Adrenal gland (tissue), 9 donors: ENCODE measurements at regions not wholly inside any gene's neighbourhood (a gene's known extent, or its start where the extent isn't known, plus 50 kb on each side); places are given as distances from the start of the nearest gene placed in this dataset.

Experiments used
- DNase-seq, 7 donors: peaks; one replicate each; pipeline ENCODE4 v3.0.0-alpha.2; 2019 to 2020
- H3K27ac ChIP-seq, 5 donors: fragments of 200-600 bp; sonication (generic) in 4 of 5; 1 replicate in 3 of 5; 2 replicates in 2 of 5; pipeline versions ENCODE4 v1.5.1 to v1.8.0; 2016 to 2020; ENCODE audit warnings: mild to moderate bottlenecking in 1 of 5
- H3K27me3 ChIP-seq: fragments of 200-600 bp; 2 replicates; pipeline ENCODE4 v1.8.0; 2021
- H3K36me3 ChIP-seq, 2 donors: fragments of 200-600 bp; replicated peaks in 1 of 2; 1 replicate in 1 of 2; 2 replicates in 1 of 2; pipeline versions ENCODE4 v1.5.1 to v1.8.0; 2018 to 2022
- H3K4me1 ChIP-seq, 2 donors: fragments of 200-600 bp; replicated peaks in 1 of 2; 1 replicate in 1 of 2; 2 replicates in 1 of 2; pipeline versions ENCODE4 v1.5.1 to v1.8.0; 2018 to 2021
- H3K4me3 ChIP-seq, 4 donors: fragments of 200-600 bp; sonication (generic) in 3 of 4; one replicate each; pipeline ENCODE4 v1.5.1; 2016 to 2018
- H3K9me3 ChIP-seq, 3 donors: fragments of 200-600 bp; sonication (generic) in 1 of 3; replicated peaks in 1 of 3; 1 replicate in 2 of 3; 2 replicates in 1 of 3; pipeline versions ENCODE4 v1.5.1 to v1.8.0; 2016 to 2021
- POLR2A ChIP-seq, 2 donors: fragments of 450-650 bp; IDR thresholded peaks; one replicate each; pipeline ENCODE4 v1.6.1; 2017; ENCODE audit warnings: antibody characterized with exemption in 2 of 2, mild to moderate bottlenecking in 2 of 2, moderate library complexity in 1 of 2
- WGBS, 4 donors: extraction: QIAGEN DNeasy Blood & Tissue Kit in 2 of 4; methylation state at CpG; one replicate each; pipeline versions ENCODE4 v1.1.5 to v1.1.7; 2013 to 2017; 5-methylcytosine and 5-hydroxymethylcytosine counted together
- intact Hi-C, 2 donors: fragments of 100-400 bp; cut with DNase I; formaldehyde crosslinking; loops; one replicate each; pipeline versions ENCODE4 v1.14.1 to v1.15.0; 2022 to 2023
- TF ChIP-seq, protein P1 (sequence below), 6 experiments: fragments of 450-650 bp in 4 of 6; fragments of 200-600 bp in 2 of 6; sonication (generic) in 1 of 6; IDR thresholded peaks; 1 replicate in 5 of 6; 2 replicates in 1 of 6; pipeline versions ENCODE4 v1.5.1 to v1.8.0; 2016 to 2021; ENCODE audit warnings: antibody characterized with exemption in 6 of 6, mild to moderate bottlenecking in 2 of 6, moderate library complexity in 1 of 6
- donor health status: healthy with polysubstance abuse.
- donor health status: Bipolar disorder and iron deficiency.
- donor health status: DM: yes; HTN: yes; CAD: no.
- donor health status: DM: no; HTN: no; CAD: no.
- donor health status: DM: no; HTN: no; CAD: no.

DNA sequence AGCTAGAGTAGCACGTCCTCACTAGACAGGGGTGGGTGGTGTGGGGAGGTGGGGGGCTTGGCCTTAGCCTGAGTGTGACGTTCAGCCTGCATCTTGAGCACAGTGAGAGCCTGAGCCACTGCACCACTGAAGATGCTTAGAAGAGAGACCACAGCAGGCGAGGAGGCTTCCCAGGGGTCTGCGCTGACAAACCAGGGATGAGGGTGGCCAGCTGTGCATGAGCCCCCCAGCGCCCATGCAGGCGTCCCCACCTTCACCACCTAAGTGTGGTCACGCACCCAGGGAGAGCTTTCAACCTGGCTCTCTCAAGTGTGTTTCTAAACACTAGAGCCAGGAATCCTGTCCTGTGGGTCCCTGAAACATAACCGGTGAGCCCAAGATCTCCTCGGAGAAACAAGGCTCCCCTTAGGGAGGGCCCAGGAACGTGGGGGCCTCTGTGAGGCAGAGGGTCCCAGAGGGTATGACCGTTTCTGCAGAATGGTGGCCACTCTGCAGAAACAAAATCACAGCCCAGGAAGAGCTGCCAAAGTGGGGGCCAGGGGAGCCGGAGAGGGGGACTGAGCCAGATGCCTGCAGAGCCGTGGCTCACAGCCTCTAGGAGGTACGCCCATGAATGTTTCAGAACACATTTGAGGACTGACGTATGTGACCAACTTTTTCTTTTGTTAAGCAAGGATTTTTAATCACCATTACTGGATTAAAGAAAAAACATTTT is 85.2 kb upstream of the INSIG1 start:
- TF ChIP-seq POLR2A (IDR thresholded peaks at IDR 0.05), result no peak
- TF ChIP-seq, protein P1, sequence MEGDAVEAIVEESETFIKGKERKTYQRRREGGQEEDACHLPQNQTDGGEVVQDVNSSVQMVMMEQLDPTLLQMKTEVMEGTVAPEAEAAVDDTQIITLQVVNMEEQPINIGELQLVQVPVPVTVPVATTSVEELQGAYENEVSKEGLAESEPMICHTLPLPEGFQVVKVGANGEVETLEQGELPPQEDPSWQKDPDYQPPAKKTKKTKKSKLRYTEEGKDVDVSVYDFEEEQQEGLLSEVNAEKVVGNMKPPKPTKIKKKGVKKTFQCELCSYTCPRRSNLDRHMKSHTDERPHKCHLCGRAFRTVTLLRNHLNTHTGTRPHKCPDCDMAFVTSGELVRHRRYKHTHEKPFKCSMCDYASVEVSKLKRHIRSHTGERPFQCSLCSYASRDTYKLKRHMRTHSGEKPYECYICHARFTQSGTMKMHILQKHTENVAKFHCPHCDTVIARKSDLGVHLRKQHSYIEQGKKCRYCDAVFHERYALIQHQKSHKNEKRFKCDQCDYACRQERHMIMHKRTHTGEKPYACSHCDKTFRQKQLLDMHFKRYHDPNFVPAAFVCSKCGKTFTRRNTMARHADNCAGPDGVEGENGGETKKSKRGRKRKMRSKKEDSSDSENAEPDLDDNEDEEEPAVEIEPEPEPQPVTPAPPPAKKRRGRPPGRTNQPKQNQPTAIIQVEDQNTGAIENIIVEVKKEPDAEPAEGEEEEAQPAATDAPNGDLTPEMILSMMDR (IDR thresholded peaks at IDR 0.05), result no peak
- DNase-seq, result no peak
- WGBS, 4 donors, result 68 to 80% (median 76%) methylated on average over 8 to 15 of the region's 15 CpGs
- intact Hi-C loops, result no loop called here
- H3K27me3 ChIP-seq, result peaks cover 15% of the 10 kb centered on the region
- H3K4me1 ChIP-seq, result no peaks in the 10 kb centered on the region
- H3K27ac ChIP-seq, result no peak overlapping the region
- H3K9me3 ChIP-seq, result no peaks in the 10 kb centered on the region
- no peaks in the 10 kb centered on the region for H3K36me3 ChIP-seq
- H3K4me3 ChIP-seq, result no peak overlapping the region

DNA sequence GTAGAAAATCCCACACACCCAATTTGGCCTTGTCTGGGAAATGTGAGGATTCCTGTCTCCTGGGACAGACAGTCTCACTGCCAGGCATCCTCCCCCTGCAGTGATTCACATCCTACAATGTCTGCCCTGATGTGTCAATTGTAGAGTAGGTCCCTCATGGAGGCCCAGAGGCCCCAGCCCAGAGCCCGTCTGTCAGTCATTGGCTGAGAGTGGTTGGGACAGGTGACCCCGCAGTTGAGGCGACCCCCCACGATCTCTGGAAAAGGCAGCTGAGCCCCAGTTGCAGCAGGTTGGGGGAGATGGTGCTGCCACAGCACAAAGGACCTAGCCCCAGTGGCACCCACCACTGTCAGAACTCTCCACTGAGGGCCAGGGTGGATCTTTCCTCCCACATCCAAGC is 84.3 kb upstream of the INSIG1 start:
- whole genome bisulfite sequencing, 4 donors, result 79 to 100% (median 88%) methylated on average over 1 to 4 of the region's 4 CpGs
- TF ChIP-seq, protein P1 (IDR thresholded peaks at IDR 0.05), result no peak
- no peak for TF ChIP-seq POLR2A (IDR thresholded peaks at IDR 0.05)
- H3K27me3 ChIP-seq, result peaks cover 21% of the 10 kb centered on the region
- H3K4me3 ChIP-seq, result no peak overlapping the region
- H3K4me1 ChIP-seq, result no peaks in the 10 kb centered on the region
- intact Hi-C loops, result no loop called here
- no peaks in the 10 kb centered on the region for H3K36me3 ChIP-seq
- no peaks in the 10 kb centered on the region for H3K9me3 ChIP-seq
- no peak overlapping the region for H3K27ac ChIP-seq
- no peak for DNase-seq

DNA sequence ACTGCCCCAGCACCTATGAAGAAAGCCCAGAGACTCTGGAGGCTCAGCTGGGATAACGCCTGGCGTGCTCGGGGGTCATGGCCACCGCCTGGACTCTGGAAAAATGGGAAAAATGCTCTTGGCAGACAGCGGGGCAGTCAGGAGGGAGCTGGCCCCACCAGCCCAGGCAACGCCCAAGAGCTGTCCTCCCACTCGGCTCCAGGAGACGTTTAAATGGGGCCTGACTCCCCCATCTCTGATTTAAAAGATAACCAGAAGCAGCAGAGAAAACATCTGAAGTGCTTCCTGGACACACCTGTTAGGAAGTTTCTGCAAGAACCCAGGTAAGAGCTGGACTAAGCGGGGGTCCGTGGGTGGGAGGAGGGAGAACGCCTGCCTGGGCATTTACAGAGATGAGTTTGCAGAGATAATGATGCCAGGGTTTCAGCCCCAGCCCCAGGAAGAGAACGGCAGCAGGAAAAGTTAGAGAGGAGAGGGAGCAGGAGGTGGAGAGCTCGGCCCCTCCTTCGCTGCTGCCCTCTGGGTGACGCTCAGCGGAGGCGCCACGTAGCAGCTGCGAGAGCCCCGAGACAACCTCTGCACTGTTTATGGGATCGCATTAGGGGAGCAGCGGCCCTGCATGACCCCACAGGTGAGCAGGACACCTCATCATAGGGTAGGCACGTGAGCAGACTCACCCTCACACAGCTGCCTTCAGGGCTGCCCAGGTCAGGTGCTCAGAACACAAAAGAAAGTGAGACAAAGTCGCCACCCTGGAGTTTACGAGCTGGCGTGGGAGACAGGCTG is 83.5 kb upstream of the INSIG1 start:
- no peak for TF ChIP-seq POLR2A (IDR thresholded peaks at IDR 0.05)
- TF ChIP-seq, protein P1 (IDR thresholded peaks at IDR 0.05), result no peak
- WGBS, 4 donors, result 40 to 47% (median 43%) methylated on average over 17 to 26 of the region's 26 CpGs
- H3K9me3 ChIP-seq, result no peaks in the 10 kb centered on the region
- H3K4me3 ChIP-seq, result no peak overlapping the region
- H3K27me3 ChIP-seq, result peaks cover 22% of the 10 kb centered on the region
- DNase-seq, result no peak
- no peaks in the 10 kb centered on the region for H3K4me1 ChIP-seq
- H3K27ac ChIP-seq, result no peak overlapping the region
- intact Hi-C loops, result no loop called here
- no peaks in the 10 kb centered on the region for H3K36me3 ChIP-seq

DNA sequence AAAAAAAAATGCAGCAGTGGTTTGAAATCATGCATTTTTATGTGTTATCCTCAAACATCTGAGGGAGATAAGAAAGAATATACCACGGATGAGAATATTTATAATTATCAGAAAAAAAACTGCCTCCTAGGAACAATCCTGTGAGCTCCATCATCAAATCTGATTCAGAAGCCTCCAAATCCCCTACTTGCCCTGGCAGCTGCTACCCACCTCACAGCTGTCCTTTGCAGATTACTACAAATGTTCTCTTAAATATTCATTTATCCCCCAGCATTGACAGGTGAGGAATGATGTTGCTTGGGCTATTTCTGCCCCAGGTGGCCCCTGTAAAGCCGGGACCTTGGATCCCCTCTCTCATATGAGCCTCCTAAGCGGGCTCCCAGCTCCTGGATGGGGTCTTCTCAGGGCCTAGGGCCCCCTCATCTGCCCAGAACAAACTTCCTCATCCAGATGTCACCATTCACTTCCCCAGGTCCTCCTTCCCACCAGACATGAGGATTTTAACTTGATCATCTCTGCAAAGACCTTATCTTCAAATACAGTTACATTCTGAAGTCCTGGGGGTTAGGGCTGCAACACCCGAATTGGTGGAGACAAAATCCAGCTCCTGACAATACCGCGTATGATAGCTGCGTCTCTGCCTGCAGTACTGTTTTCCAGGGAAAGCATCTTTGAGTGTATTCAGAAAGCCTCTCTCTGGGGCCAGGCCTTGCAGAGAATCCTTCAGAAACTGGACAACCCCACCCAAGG is 81.9 kb upstream of the INSIG1 start:
- H3K36me3 ChIP-seq, result no peaks in the 10 kb centered on the region
- no peak overlapping the region for H3K4me3 ChIP-seq
- no peak for TF ChIP-seq POLR2A (IDR thresholded peaks at IDR 0.05)
- TF ChIP-seq, protein P1 (IDR thresholded peaks at IDR 0.05), result no peak
- DNase-seq, result no peak
- no peaks in the 10 kb centered on the region for H3K4me1 ChIP-seq
- 66 to 74% (median 71%) methylated on average over 7 of the region's 7 CpGs for WGBS, 4 donors
- H3K27ac ChIP-seq, result no peak overlapping the region
- H3K27me3 ChIP-seq, result peaks cover 22% of the 10 kb centered on the region
- intact Hi-C loops, result no loop called here
- H3K9me3 ChIP-seq, result no peaks in the 10 kb centered on the region
